Breast epithelium (tissue), 4 donors: ENCODE measurements at regions not wholly inside any gene's neighbourhood (a gene's known extent, or its start where the extent isn't known, plus 50 kb on each side); places are given as distances from the start of the nearest gene placed in this dataset.

Experiments
- DNase-seq, 2 donors: peaks; one replicate each; pipeline ENCODE4 v3.0.0-alpha.2; 2019; ENCODE audit warnings: low spot score in 2 of 2
- H3K27ac ChIP-seq, 2 donors: fragments of 200-600 bp; sonication (generic) in 1 of 2; one replicate each; pipeline ENCODE4 v1.5.1; 2016 to 2019; ENCODE audit warnings: mild to moderate bottlenecking in 1 of 2
- H3K27me3 ChIP-seq, 2 donors: fragments of 200-600 bp; sonication (generic) in 1 of 2; one replicate each; pipeline versions ENCODE4 v1.5.1 to v1.6.0; 2017 to 2019; ENCODE audit warnings: control low read depth in 1 of 2, mild to moderate bottlenecking in 1 of 2
- H3K36me3 ChIP-seq: fragments of 200-600 bp; one replicate; pipeline ENCODE4 v1.5.1; 2019
- H3K4me1 ChIP-seq, 2 donors: fragments of 200-600 bp; sonication (generic); one replicate each; pipeline ENCODE4 v1.5.1; 2016 to 2019; ENCODE audit warnings: control low read depth in 1 of 2
- H3K4me3 ChIP-seq, 3 donors: fragments of 200-600 bp; sonication (generic); 1 replicate in 2 of 3; 2 replicates in 1 of 3; pipeline ENCODE4 v1.5.1; 2016 to 2019; ENCODE audit warnings: mild to moderate bottlenecking in 3 of 3, moderate library complexity in 2 of 3
- H3K9me3 ChIP-seq, 2 donors: fragments of 200-600 bp; sonication (generic) in 1 of 2; one replicate each; pipeline ENCODE4 v1.5.1; 2016 to 2019; ENCODE audit warnings: control low read depth in 1 of 2
- POLR2A ChIP-seq: fragments of 450-650 bp; IDR thresholded peaks from one replicate; pipeline ENCODE4 v1.6.1; 2016; ENCODE audit warnings: antibody characterized with exemption, mild to moderate bottlenecking, moderate library complexity
- POLR2AphosphoS5 ChIP-seq, 3 donors: sonication (generic); formaldehyde crosslinking; IDR thresholded peaks; one replicate each; pipeline ENCODE4 v1.6.1; 2017; ENCODE audit warnings: antibody characterized with exemption in 3 of 3
- intact Hi-C: fragments of 100-400 bp; cut with DNase I; formaldehyde crosslinking; loops from one replicate; pipeline ENCODE4 v1.15.1; 2023; ENCODE audit warnings: low total_unique reads
- TF ChIP-seq, protein P1 (sequence below), 3 donors: fragments of 450-650 bp; IDR thresholded peaks; one replicate each; pipeline ENCODE4 v1.5.1; 2016 to 2017; ENCODE audit warnings: antibody characterized with exemption in 3 of 3, mild to moderate bottlenecking in 3 of 3, moderate library complexity in 3 of 3

DNA sequence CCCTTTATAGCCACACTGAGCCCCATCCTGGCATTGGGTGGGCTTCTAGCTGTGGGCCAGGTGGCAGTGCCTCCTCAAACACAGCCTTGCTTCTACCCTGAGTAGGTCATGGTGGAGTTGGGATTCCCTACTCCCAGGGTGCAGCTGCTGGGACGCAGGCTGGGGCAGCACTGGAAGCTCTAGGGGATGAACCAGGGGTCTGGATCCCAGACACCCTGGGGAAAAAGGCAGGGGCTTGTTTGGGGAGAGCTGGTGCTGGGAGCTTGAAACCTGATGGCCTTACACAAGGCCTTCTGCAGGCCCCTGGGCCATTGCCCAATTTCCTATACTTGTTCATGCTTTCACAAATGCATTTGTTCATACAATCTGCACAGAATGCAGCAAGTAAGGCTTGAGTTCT is 103.7 kb upstream of the CTBP2 start:
- intact Hi-C loops, result no loop called here
- Histone ChIP-seq H3K4me3 (no peak overlapping the region), H3K27ac (no peak overlapping the region), H3K4me1 (no peaks in the 10 kb centered on the region), H3K27me3 (no peaks in the 10 kb centered on the region), H3K36me3 (no peaks in the 10 kb centered on the region), H3K9me3 (no peaks in the 10 kb centered on the region)
- no peak for DNase-seq
- TF ChIP-seq POLR2A (no peak), POLR2AphosphoS5 (IDR thresholded peaks at IDR 0.05) (no peak)
- TF ChIP-seq, protein P1, sequence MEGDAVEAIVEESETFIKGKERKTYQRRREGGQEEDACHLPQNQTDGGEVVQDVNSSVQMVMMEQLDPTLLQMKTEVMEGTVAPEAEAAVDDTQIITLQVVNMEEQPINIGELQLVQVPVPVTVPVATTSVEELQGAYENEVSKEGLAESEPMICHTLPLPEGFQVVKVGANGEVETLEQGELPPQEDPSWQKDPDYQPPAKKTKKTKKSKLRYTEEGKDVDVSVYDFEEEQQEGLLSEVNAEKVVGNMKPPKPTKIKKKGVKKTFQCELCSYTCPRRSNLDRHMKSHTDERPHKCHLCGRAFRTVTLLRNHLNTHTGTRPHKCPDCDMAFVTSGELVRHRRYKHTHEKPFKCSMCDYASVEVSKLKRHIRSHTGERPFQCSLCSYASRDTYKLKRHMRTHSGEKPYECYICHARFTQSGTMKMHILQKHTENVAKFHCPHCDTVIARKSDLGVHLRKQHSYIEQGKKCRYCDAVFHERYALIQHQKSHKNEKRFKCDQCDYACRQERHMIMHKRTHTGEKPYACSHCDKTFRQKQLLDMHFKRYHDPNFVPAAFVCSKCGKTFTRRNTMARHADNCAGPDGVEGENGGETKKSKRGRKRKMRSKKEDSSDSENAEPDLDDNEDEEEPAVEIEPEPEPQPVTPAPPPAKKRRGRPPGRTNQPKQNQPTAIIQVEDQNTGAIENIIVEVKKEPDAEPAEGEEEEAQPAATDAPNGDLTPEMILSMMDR (IDR thresholded peaks at IDR 0.05), result no peak

DNA sequence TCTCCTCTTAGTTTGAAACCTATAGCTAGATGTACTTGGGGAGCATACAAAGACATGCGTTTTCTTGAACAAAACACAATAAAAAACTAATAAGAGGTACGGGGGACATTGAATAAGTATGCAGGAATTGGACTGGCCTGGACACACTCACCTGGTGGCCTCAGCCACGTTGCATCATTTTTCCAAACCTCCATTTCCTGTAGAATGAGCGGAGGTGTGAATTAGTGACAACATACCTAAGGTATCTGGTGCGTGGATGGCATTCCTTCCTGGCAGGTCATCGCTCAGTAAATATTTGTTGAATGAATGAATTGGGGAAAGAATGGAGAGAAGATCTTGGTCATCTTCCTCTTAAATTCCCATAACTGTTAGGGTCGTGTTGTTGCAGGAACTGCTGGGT is 103.2 kb upstream of the CTBP2 start:
- H3K9me3 ChIP-seq, result no peaks in the 10 kb centered on the region
- H3K27ac ChIP-seq, result no peak overlapping the region
- H3K4me3 ChIP-seq, result no peak overlapping the region
- H3K36me3 ChIP-seq, result no peaks in the 10 kb centered on the region
- DNase-seq, result no peak
- H3K27me3 ChIP-seq, result no peaks in the 10 kb centered on the region
- intact Hi-C loops, result no loop called here
- TF ChIP-seq POLR2AphosphoS5 (IDR thresholded peaks at IDR 0.05), result no peak
- TF ChIP-seq, protein P1 (IDR thresholded peaks at IDR 0.05), result no peak
- no peak for TF ChIP-seq POLR2A
- no peaks in the 10 kb centered on the region for H3K4me1 ChIP-seq

DNA sequence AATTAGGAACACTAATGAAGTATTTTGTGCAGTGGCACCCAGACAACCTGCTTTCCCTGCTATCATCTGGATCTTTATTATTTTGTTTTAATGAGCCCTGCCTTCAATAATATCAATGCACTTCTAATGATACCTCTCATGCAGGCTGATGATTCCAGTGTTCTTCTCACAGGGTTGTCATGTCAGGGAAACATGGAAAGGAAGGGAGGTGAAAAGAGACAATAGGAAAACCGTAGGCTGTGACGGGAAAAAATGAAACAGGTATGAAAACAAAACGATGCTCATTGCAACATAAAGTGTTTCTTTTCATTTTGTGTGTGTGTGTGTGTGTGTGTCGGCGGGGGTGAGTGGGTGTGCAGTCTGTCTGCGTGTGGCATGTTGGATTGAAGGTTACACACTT is 102.6 kb upstream of the CTBP2 start:
- intact Hi-C loops, result no loop called here
- Histone ChIP-seq H3K4me3 (no peak overlapping the region), H3K9me3 (no peaks in the 10 kb centered on the region), H3K27me3 (no peaks in the 10 kb centered on the region), H3K36me3 (no peaks in the 10 kb centered on the region), H3K4me1 (no peaks in the 10 kb centered on the region), H3K27ac (no peak overlapping the region)
- no peak for TF ChIP-seq POLR2AphosphoS5 (IDR thresholded peaks at IDR 0.05)
- TF ChIP-seq, protein P1 (IDR thresholded peaks at IDR 0.05), result no peak
- TF ChIP-seq POLR2A, result no peak
- no peak for DNase-seq

DNA sequence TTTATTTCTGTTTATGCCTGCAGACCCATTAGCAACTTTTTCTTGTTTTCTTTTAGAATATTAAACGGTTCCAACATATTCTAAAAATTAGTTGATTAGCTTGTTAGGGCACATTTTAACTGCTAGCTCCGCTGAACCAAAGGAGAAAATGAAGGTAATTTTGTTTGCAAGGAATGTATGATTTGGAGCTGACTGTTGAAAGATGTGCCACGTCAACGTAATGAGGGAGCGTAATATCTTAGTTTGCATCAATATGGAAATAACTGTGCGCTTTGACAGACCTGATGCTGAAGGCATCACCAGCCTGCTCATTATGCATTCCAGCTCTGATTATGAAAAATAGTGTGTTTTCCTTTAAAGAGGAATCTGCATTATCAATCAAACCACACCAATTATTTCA is 102.0 kb upstream of the CTBP2 start:
- Histone ChIP-seq H3K27me3 (no peaks in the 10 kb centered on the region), H3K4me3 (no peak overlapping the region), H3K4me1 (no peaks in the 10 kb centered on the region), H3K27ac (no peak overlapping the region), H3K9me3 (no peaks in the 10 kb centered on the region), H3K36me3 (no peaks in the 10 kb centered on the region)
- TF ChIP-seq, protein P1 (IDR thresholded peaks at IDR 0.05), result no peak
- no peak for TF ChIP-seq POLR2A
- no peak for TF ChIP-seq POLR2AphosphoS5 (IDR thresholded peaks at IDR 0.05)
- intact Hi-C loops, result no loop called here
- no peak for DNase-seq

DNA sequence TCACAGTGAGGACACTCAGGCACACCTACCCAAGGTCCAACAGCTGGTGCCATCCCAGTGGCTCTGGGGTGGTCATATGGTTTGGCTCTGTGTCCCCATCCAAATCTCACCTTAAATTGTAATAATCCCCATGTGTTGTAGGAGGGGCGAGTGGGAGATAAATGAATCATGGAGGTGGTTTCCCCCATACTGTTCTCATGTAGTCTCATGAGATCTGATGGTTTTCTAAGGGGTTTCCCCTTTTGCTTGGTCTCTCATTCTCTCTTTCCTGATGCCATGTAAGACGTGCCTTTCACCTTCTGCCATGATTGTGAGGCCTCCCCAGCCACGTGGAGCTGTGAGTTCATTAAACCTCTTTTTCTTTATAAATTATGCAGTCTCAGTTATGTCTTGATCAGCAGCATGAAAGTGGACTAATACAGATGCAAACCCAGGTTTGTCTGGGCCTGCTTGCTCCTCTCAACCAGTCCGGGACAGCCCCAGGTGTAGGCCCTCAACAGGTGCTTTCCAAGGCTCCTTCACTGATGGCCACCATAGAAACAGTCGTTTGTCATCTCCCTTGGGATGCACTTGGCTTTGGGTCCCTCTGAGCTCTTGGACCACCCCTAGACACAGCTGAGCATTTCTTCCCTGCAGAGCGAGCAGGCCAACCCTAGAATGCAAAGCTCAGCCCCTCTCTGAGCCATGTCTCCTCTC is 101.3 kb upstream of the CTBP2 start:
- Histone ChIP-seq H3K4me3 (no peak overlapping the region), H3K9me3 (no peaks in the 10 kb centered on the region), H3K36me3 (no peaks in the 10 kb centered on the region), H3K27ac (no peak overlapping the region), H3K4me1 (no peaks in the 10 kb centered on the region), H3K27me3 (no peaks in the 10 kb centered on the region)
- DNase-seq, result no peak
- TF ChIP-seq POLR2AphosphoS5 (IDR thresholded peaks at IDR 0.05) (no peak), POLR2A (no peak)
- TF ChIP-seq, protein P1 (IDR thresholded peaks at IDR 0.05), result no peak
- intact Hi-C loops, result no loop called here
